ENCODE measurements at regions not wholly inside any gene's neighbourhood (a gene's known extent, or its start where the extent isn't known, plus 50 kb on each side); places are given as distances from the start of the nearest gene placed in this dataset.

DNA sequence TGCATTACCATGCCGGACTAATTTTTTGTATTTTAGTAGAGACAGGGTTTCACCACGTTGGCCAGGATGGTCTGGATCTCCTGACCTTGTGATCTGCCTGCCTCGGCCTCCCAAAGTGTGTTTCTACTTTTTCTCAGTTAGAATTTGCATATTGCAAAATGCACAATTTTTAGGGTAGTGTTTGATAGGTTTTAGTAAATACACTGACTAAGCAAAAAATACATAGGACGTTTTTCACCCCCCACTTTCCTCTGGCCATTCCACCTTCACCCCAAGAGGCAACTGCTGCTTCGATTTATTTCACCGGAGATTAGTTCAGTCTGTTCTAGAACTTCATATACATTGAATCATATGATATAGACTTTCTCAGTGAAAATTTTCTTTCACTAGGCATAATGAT lies 1269.1 kb downstream of the TBC1D22A start:
- TF ChIP-seq EZH2 (IDR thresholded peaks at IDR 0.05) (no peak), POLR2AphosphoS5 (IDR thresholded peaks at IDR 0.05; ENCODE audit: borderline replicate concordance, low read depth, low read length) (no peak), FOXP2 (optimal IDR thresholded peaks at IDR 0.05; ENCODE audit: control extremely low read depth, extremely low read length, insufficient read depth) (no peak)
